Spinal cord (tissue), 1 donor: ENCODE measurements at regions not wholly inside any gene's neighbourhood (a gene's known extent, or its start where the extent isn't known, plus 50 kb on each side); places are given as distances from the start of the nearest gene placed in this dataset. TPM values are rescaled to one million over a fixed set of nuclear protein-coding genes. Genes with fewer than 3 reads are reported as not detected.

Experiments used
- small RNA-seq: library from RNA; depleted of rRNA; stranded (forward); fragments of <200 nt; gene quantifications from one replicate; pipeline ENCODE3, GENCODE V24; 2014; ENCODE audit warnings: low replicate concordance

Small RNAs in the stretch of these regions (small RNA-seq; reads per million reads assigned to genes)
- not detected for gene AC092745.3
